PC-3 (cell line): ENCODE measurements at regions not wholly inside any gene's neighbourhood (a gene's known extent, or its start where the extent isn't known, plus 50 kb on each side); places are given as distances from the start of the nearest gene placed in this dataset.
"Not testable (repeated sequence)": the region's sequence is repeated elsewhere in the genome, so short reads cannot be mapped to it uniquely, and the experiment has no call there.

ENCODE experiments used
- ATAC-seq: fragments of 200-7000 bp; cut with Tn5 transposase; 2 replicates; pipeline ENCODE4 v1.9.1; 2020; ENCODE audit warnings: mild to moderate bottlenecking, moderate library complexity
- BruUV-seq: library from RNA; stranded (reverse); fragments of 400-500 nt; replicated peaks from 2 replicates; lab custom pipeline; 2021; lab: Mats Ljungman, UMichigan
- CTCF ChIA-PET: fragments of 300-600 bp; sonication (Branson Sonifier 250); formaldehyde crosslinking; loops from one replicate; lab custom pipeline; 2022; ENCODE audit warnings: antibody characterized with exemption; lab: Charles Lee
- POLR2A ChIA-PET: fragments of 300-600 bp; sonication (Branson Sonifier 250); formaldehyde crosslinking; loops from one replicate; lab custom pipeline; 2022; ENCODE audit warnings: antibody characterized with exemption; ENCODE audit not compliant: unreplicated experiment; lab: Charles Lee
- DNase-seq: peaks from one replicate; pipeline ENCODE4 v3.0.0-alpha.2; 2015
- H2AFZ ChIP-seq: fragments of 300-600 bp; sonication (generic); 2 replicates; pipeline ENCODE4 v1.6.0; 2016; ENCODE audit warnings: antibody characterized with exemption, low read length
- H3F3A ChIP-seq: fragments of 300-600 bp; sonication (generic); one replicate; pipeline ENCODE4 v1.6.0; 2017; ENCODE audit warnings: antibody characterized with exemption, low read length, control low read depth, mild to moderate bottlenecking; ENCODE audit not compliant: unreplicated experiment
- H3K27ac ChIP-seq: fragments of 300-600 bp; sonication (generic); 2 replicates; pipeline ENCODE4 v1.5.1; 2016; ENCODE audit warnings: mild to moderate bottlenecking, low read length
- H3K27me3 ChIP-seq: fragments of 300-600 bp; sonication (generic); 2 replicates; pipeline ENCODE4 v1.6.1; 2016; ENCODE audit warnings: low read length, mixed read lengths
- H3K36me3 ChIP-seq: fragments of 300-600 bp; sonication (generic); 2 replicates; pipeline ENCODE4 v1.6.1; 2016; ENCODE audit warnings: low read depth, mixed run types, low read length, mixed read lengths
- H3K4me1 ChIP-seq: fragments of 300-600 bp; sonication (generic); 2 replicates; pipeline ENCODE4 v1.5.1; 2016; ENCODE audit warnings: low read length; ENCODE audit not compliant: insufficient read depth
- H3K4me2 ChIP-seq: fragments of 300-600 bp; sonication (generic); 2 replicates; pipeline ENCODE4 v1.6.0; 2016; ENCODE audit warnings: low read length
- H3K4me3 ChIP-seq: fragments of 300-600 bp; sonication (generic); 2 replicates; pipeline ENCODE4 v1.5.1; 2016; ENCODE audit warnings: mild to moderate bottlenecking, low read length, mixed read lengths
- H3K79me2 ChIP-seq: fragments of 300-600 bp; sonication (generic); 2 replicates; pipeline ENCODE4 v1.6.1; 2017; ENCODE audit warnings: low read length, mixed read lengths
- H3K9ac ChIP-seq: fragments of 300-600 bp; sonication (generic); 2 replicates; pipeline ENCODE4 v1.6.0; 2016; ENCODE audit warnings: mild to moderate bottlenecking, low read length
- H3K9me2 ChIP-seq: fragments of 300-600 bp; sonication (generic); replicated peaks from 2 replicates; pipeline ENCODE4 v1.6.1; 2016; ENCODE audit warnings: mixed run types, low read length, mixed read lengths
- H3K9me3 ChIP-seq: fragments of 300-600 bp; sonication (generic); 2 replicates; pipeline ENCODE4 v1.6.1; 2016; ENCODE audit warnings: low read length, mixed read lengths
- H4K20me1 ChIP-seq: fragments of 300-600 bp; sonication (generic); 2 replicates; pipeline ENCODE4 v1.6.1; 2016; ENCODE audit warnings: low read length, mixed read lengths
- CTCF ChIP-seq: fragments of 300-600 bp; sonication (generic); conservative IDR thresholded peaks from 2 replicates; pipeline ENCODE4 v1.5.1; 2017; ENCODE audit warnings: antibody characterized with exemption, low read depth, mild to moderate bottlenecking, low read length
- EZH2 ChIP-seq: fragments of 300-600 bp; sonication (generic); IDR thresholded peaks from one replicate; pipeline ENCODE4 v1.6.1; 2017; ENCODE audit warnings: antibody characterized with exemption, mild to moderate bottlenecking, low read length; ENCODE audit not compliant: unreplicated experiment
- EZH2phosphoT487 ChIP-seq: fragments of 300-600 bp; sonication (generic); IDR thresholded peaks from 2 replicates; pipeline ENCODE4 v1.6.1; 2018; ENCODE audit warnings: mild to moderate bottlenecking, antibody characterized with exemption, low read length, borderline replicate concordance
- intact Hi-C: fragments of 100-400 bp; cut with micrococcal nuclease; formaldehyde crosslinking; loops from 2 replicates; pipeline ENCODE4 v1.9.0; 2023

GRCh38 chr2:242098034-242098433 is 228.5 kb downstream of the RTP5 start:
- no peaks in the 10 kb centered on the region for H3K4me1 ChIP-seq
- CTCF ChIA-PET, result no interaction called here
- H3K4me3 ChIP-seq, result no peak overlapping the region
- no peak overlapping the region for H2AFZ ChIP-seq
- intact Hi-C loops, result no loop called here
- DNase-seq (no peak), ATAC-seq (no peak)
- POLR2A ChIA-PET, result no interaction called here
- H3K9me2 ChIP-seq, result no peaks in the 10 kb centered on the region
- H3K27ac ChIP-seq, result no peak overlapping the region
- no peaks in the 10 kb centered on the region for H4K20me1 ChIP-seq
- no peak overlapping the region for H3K9ac ChIP-seq
- no peak overlapping the region for H3K4me2 ChIP-seq
- no peaks in the 10 kb centered on the region for H3K9me3 ChIP-seq
- no peaks in the 10 kb centered on the region for H3F3A ChIP-seq
- no peaks in the 10 kb centered on the region for H3K79me2 ChIP-seq
- BruUV-seq, result no TSS peak
- H3K36me3 ChIP-seq, result no peaks in the 10 kb centered on the region; the same call in 1 of the 2 replicates
- no peaks in the 10 kb centered on the region for H3K27me3 ChIP-seq
- no peak for TF ChIP-seq EZH2phosphoT487
- TF ChIP-seq EZH2, result no peak
- TF ChIP-seq CTCF, result no peak

GRCh38 chr2:242098445-242099128 is 229.1 kb downstream of the RTP5 start:
- intact Hi-C loops, result no loop called here
- DNase-seq (no peak), ATAC-seq (no peak)
- H4K20me1 ChIP-seq, result no peaks in the 10 kb centered on the region
- no peaks in the 10 kb centered on the region for H3K4me1 ChIP-seq
- CTCF ChIA-PET, result no interaction called here
- no peaks in the 10 kb centered on the region for H3F3A ChIP-seq
- no peak overlapping the region for H3K4me3 ChIP-seq
- H2AFZ ChIP-seq, result no peak overlapping the region
- H3K9ac ChIP-seq, result no peak overlapping the region
- H3K36me3 ChIP-seq, result no peaks in the 10 kb centered on the region; the same call in 1 of the 2 replicates
- no peak overlapping the region for H3K4me2 ChIP-seq
- H3K27ac ChIP-seq, result no peak overlapping the region
- H3K9me3 ChIP-seq, result no peaks in the 10 kb centered on the region
- TF ChIP-seq EZH2 (no peak), EZH2phosphoT487 (no peak), CTCF (no peak)
- no peaks in the 10 kb centered on the region for H3K79me2 ChIP-seq
- H3K9me2 ChIP-seq, result no peaks in the 10 kb centered on the region
- POLR2A ChIA-PET, result no interaction called here
- BruUV-seq, result no TSS peak
- no peaks in the 10 kb centered on the region for H3K27me3 ChIP-seq

- H3K27me3 ChIP-seq, H3K36me3 ChIP-seq, H3K9ac ChIP-seq, H4K20me1 ChIP-seq, H3K27ac ChIP-seq, CTCF ChIA-PET, H3K9me2 ChIP-seq, POLR2A ChIA-PET, H3F3A ChIP-seq, intact Hi-C loops, DNase-seq, H3K9me3 ChIP-seq, BruUV-seq, H3K4me1 ChIP-seq, H2AFZ ChIP-seq, ATAC-seq, H3K4me2 ChIP-seq, H3K79me2 ChIP-seq, H3K4me3 ChIP-seq: not testable (repeated sequence)
Observed at GRCh38 chr2:242103093-242103492, 233.6 kb downstream of the RTP5 start.

- H3K4me1 ChIP-seq, H3K9ac ChIP-seq, H2AFZ ChIP-seq, H3F3A ChIP-seq, intact Hi-C loops, POLR2A ChIA-PET, H3K36me3 ChIP-seq, BruUV-seq, DNase-seq, ATAC-seq, H3K4me3 ChIP-seq, H3K79me2 ChIP-seq, H3K9me3 ChIP-seq, H3K27ac ChIP-seq, H3K4me2 ChIP-seq, CTCF ChIA-PET, H3K9me2 ChIP-seq, H4K20me1 ChIP-seq, H3K27me3 ChIP-seq: not testable (repeated sequence)
Observed at GRCh38 chr2:242104202-242104956, 234.8 kb downstream of the RTP5 start.

- H3K9me2 ChIP-seq, H3K27me3 ChIP-seq, BruUV-seq, POLR2A ChIA-PET, ATAC-seq, H3F3A ChIP-seq, H2AFZ ChIP-seq, H3K4me3 ChIP-seq, intact Hi-C loops, CTCF ChIA-PET, H3K27ac ChIP-seq, H3K4me2 ChIP-seq, DNase-seq, H3K9me3 ChIP-seq, H3K36me3 ChIP-seq, H3K4me1 ChIP-seq, H3K79me2 ChIP-seq, H3K9ac ChIP-seq, H4K20me1 ChIP-seq: not testable (repeated sequence)
Observed at GRCh38 chr2:242107065-242107464, 237.5 kb downstream of the RTP5 start.
